Kasumi-1 (cell line): ENCODE measurements at regions not wholly inside any gene's neighbourhood (a gene's known extent, or its start where the extent isn't known, plus 50 kb on each side); places are given as distances from the start of the nearest gene placed in this dataset.

Experiments used
- DNase-seq, 2 experiments: peaks; one replicate each; lab custom pipeline; 2025; lab: John Stamatoyannopoulos, UW

- DNase-seq, result no peak
Measured at GRCh38 chr6:132244744-132245143, 156.5 kb downstream of the MOXD1 start.

- no peak for DNase-seq
Measured at GRCh38 chr6:132236744-132237143, 164.5 kb downstream of the MOXD1 start.

- no peak for DNase-seq
Measured at GRCh38 chr6:132236281-132236680, 165.0 kb downstream of the MOXD1 start.

GRCh38 chr6:132235596-132236280 lies 165.5 kb downstream of the MOXD1 start:
- no peak for DNase-seq

GRCh38 chr6:132234356-132234755 lies 166.9 kb downstream of the MOXD1 start:
- no peak for DNase-seq

GRCh38 chr6:132231121-132231884 lies 170.0 kb downstream of the MOXD1 start:
- DNase-seq, result no peak

GRCh38 chr6:132228894-132229293 lies 172.4 kb downstream of the MOXD1 start:
- DNase-seq, result no peak

GRCh38 chr6:132227904-132228303 lies 173.4 kb downstream of the MOXD1 start:
- DNase-seq, result no peak

- DNase-seq, result no peak
Measured at GRCh38 chr6:132224943-132225342, 176.3 kb downstream of the MOXD1 start.

- DNase-seq, result no peak
Measured at GRCh38 chr6:132220800-132221199, 180.5 kb downstream of the MOXD1 start.

GRCh38 chr6:132219901-132220300 lies 181.4 kb downstream of the MOXD1 start:
- no peak for DNase-seq

- DNase-seq, result peak; percentile 65 to 69
Measured at GRCh38 chr6:132218059-132218696, 183.1 kb downstream of the MOXD1 start.

GRCh38 chr6:132215805-132216204 lies 185.5 kb downstream of the MOXD1 start:
- DNase-seq, result no peak

GRCh38 chr6:132214716-132215115 lies 186.6 kb downstream of the MOXD1 start:
- DNase-seq, result no peak

GRCh38 chr6:132213732-132214131 lies 187.5 kb downstream of the MOXD1 start:
- DNase-seq, result no peak

- no peak for DNase-seq
Measured at GRCh38 chr6:132213191-132213590, 188.1 kb downstream of the MOXD1 start.

- DNase-seq, result no peak
Measured at GRCh38 chr6:132210886-132211563, 190.2 kb downstream of the MOXD1 start.

- no peak for DNase-seq
Measured at GRCh38 chr6:132209351-132209750, 191.9 kb downstream of the MOXD1 start.

- no peak for DNase-seq
Measured at GRCh38 chr6:132207991-132208390, 193.3 kb downstream of the MOXD1 start.

- DNase-seq, result no peak
Measured at GRCh38 chr6:132205946-132206345, 195.3 kb downstream of the MOXD1 start.

- no peak for DNase-seq
Measured at GRCh38 chr6:132204591-132204990, 196.7 kb downstream of the MOXD1 start.

GRCh38 chr6:132202574-132202973 lies 198.7 kb downstream of the MOXD1 start:
- DNase-seq, result no peak

- no peak for DNase-seq
Measured at GRCh38 chr6:132199343-132199742, 201.9 kb downstream of the MOXD1 start.
